ENCODE measurements at regions not wholly inside any gene's neighbourhood (a gene's known extent, or its start where the extent isn't known, plus 50 kb on each side); places are given as distances from the start of the nearest gene placed in this dataset.

DNA sequence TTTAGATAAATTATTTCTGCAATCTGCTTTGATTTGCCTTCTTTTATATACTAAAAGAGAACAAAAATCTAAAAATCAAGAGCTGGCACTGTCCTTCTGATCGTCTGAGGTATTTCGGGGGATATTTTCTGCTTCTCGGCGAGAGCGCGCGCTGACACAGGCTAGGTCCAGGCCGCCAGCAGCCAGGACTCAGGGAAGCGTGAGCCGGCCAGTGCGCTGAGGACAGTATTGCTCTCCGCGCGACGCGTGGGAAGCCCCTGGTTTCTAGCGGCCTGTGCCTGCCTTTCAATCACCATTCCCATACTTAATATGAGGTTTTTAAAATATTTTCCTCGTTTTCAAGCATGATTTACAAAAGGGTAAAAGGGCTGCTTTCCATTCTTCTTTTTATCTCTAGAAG is 307.3 kb upstream of the IRX1 start:
- no peak for DNase-seq (ENCODE audit: low spot score)
- Mint-ChIP-seq H3K27me3 (ENCODE audit: insufficient read depth, low read depth, poor library complexity) (peaks cover 2% of the 10 kb centered on the region), H3K4me1 (peaks cover 3% of the 10 kb centered on the region; the same call in 1 of the 3 replicates), H3K36me3 (ENCODE audit: low read depth) (no peaks in the 10 kb centered on the region), H3K9me3 (peaks cover 4% of the 10 kb centered on the region; the same call in 1 of the 3 replicates), H3K4me3 (no peak overlapping the region), H3K27ac (no peak overlapping the region; the same call in 1 of the 2 replicates)
- Histone ChIP-seq H3K4me2 (no peak overlapping the region), H3K79me2 (replicated peaks; ENCODE audit: insufficient read depth) (no peaks in the 10 kb centered on the region), H4K20me1 (replicated peaks; ENCODE audit: insufficient read depth) (no peaks in the 10 kb centered on the region), H3K9me2 (ENCODE audit: insufficient read depth) (no peaks in the 10 kb centered on the region), H3K4me3 (no peak overlapping the region), H3K36me3 (ENCODE audit: insufficient read depth) (no peaks in the 10 kb centered on the region), H3K4me1 (ENCODE audit: insufficient read depth) (no peaks in the 10 kb centered on the region), H3F3A (replicated peaks; ENCODE audit: low read depth) (no peaks in the 10 kb centered on the region), H3K27me3 (ENCODE audit: insufficient read depth) (no peaks in the 10 kb centered on the region), H3K27ac (ENCODE audit: low read depth) (no peak overlapping the region), H2AFZ (no peak overlapping the region)
- ATAC-seq, result no peak; the same call in 2 of the 3 replicates
- TF ChIP-seq CREB1 (CRISPR knock-in tag; IDR thresholded peaks at IDR 0.05; ENCODE audit: low read depth) (no peak), ZNF114 (CRISPR knock-in tag; IDR thresholded peaks at IDR 0.05) (no peak), POLR2AphosphoS5 (IDR thresholded peaks at IDR 0.05; ENCODE audit: low read depth) (no peak), EZH2phosphoT487 (IDR thresholded peaks at IDR 0.05; ENCODE audit: unreplicated experiment) (no peak), ZNF331 (CRISPR knock-in tag; IDR thresholded peaks at IDR 0.05; ENCODE audit: low read depth) (no peak), JUNB (IDR thresholded peaks at IDR 0.05; ENCODE audit: unreplicated experiment) (no peak), NANOG (IDR thresholded peaks at IDR 0.05; ENCODE audit: borderline replicate concordance) (no peak), EZH2 (IDR thresholded peaks at IDR 0.05; ENCODE audit: low read depth, unreplicated experiment) (no peak), STAT1 (IDR thresholded peaks at IDR 0.05; ENCODE audit: unreplicated experiment) (no peak)
- TF ChIP-seq, protein P1, sequence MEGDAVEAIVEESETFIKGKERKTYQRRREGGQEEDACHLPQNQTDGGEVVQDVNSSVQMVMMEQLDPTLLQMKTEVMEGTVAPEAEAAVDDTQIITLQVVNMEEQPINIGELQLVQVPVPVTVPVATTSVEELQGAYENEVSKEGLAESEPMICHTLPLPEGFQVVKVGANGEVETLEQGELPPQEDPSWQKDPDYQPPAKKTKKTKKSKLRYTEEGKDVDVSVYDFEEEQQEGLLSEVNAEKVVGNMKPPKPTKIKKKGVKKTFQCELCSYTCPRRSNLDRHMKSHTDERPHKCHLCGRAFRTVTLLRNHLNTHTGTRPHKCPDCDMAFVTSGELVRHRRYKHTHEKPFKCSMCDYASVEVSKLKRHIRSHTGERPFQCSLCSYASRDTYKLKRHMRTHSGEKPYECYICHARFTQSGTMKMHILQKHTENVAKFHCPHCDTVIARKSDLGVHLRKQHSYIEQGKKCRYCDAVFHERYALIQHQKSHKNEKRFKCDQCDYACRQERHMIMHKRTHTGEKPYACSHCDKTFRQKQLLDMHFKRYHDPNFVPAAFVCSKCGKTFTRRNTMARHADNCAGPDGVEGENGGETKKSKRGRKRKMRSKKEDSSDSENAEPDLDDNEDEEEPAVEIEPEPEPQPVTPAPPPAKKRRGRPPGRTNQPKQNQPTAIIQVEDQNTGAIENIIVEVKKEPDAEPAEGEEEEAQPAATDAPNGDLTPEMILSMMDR (conservative IDR thresholded peaks at IDR 0.05; ENCODE audit: low read depth in 2 of 2), result no peak
- TF ChIP-seq, protein P2, sequence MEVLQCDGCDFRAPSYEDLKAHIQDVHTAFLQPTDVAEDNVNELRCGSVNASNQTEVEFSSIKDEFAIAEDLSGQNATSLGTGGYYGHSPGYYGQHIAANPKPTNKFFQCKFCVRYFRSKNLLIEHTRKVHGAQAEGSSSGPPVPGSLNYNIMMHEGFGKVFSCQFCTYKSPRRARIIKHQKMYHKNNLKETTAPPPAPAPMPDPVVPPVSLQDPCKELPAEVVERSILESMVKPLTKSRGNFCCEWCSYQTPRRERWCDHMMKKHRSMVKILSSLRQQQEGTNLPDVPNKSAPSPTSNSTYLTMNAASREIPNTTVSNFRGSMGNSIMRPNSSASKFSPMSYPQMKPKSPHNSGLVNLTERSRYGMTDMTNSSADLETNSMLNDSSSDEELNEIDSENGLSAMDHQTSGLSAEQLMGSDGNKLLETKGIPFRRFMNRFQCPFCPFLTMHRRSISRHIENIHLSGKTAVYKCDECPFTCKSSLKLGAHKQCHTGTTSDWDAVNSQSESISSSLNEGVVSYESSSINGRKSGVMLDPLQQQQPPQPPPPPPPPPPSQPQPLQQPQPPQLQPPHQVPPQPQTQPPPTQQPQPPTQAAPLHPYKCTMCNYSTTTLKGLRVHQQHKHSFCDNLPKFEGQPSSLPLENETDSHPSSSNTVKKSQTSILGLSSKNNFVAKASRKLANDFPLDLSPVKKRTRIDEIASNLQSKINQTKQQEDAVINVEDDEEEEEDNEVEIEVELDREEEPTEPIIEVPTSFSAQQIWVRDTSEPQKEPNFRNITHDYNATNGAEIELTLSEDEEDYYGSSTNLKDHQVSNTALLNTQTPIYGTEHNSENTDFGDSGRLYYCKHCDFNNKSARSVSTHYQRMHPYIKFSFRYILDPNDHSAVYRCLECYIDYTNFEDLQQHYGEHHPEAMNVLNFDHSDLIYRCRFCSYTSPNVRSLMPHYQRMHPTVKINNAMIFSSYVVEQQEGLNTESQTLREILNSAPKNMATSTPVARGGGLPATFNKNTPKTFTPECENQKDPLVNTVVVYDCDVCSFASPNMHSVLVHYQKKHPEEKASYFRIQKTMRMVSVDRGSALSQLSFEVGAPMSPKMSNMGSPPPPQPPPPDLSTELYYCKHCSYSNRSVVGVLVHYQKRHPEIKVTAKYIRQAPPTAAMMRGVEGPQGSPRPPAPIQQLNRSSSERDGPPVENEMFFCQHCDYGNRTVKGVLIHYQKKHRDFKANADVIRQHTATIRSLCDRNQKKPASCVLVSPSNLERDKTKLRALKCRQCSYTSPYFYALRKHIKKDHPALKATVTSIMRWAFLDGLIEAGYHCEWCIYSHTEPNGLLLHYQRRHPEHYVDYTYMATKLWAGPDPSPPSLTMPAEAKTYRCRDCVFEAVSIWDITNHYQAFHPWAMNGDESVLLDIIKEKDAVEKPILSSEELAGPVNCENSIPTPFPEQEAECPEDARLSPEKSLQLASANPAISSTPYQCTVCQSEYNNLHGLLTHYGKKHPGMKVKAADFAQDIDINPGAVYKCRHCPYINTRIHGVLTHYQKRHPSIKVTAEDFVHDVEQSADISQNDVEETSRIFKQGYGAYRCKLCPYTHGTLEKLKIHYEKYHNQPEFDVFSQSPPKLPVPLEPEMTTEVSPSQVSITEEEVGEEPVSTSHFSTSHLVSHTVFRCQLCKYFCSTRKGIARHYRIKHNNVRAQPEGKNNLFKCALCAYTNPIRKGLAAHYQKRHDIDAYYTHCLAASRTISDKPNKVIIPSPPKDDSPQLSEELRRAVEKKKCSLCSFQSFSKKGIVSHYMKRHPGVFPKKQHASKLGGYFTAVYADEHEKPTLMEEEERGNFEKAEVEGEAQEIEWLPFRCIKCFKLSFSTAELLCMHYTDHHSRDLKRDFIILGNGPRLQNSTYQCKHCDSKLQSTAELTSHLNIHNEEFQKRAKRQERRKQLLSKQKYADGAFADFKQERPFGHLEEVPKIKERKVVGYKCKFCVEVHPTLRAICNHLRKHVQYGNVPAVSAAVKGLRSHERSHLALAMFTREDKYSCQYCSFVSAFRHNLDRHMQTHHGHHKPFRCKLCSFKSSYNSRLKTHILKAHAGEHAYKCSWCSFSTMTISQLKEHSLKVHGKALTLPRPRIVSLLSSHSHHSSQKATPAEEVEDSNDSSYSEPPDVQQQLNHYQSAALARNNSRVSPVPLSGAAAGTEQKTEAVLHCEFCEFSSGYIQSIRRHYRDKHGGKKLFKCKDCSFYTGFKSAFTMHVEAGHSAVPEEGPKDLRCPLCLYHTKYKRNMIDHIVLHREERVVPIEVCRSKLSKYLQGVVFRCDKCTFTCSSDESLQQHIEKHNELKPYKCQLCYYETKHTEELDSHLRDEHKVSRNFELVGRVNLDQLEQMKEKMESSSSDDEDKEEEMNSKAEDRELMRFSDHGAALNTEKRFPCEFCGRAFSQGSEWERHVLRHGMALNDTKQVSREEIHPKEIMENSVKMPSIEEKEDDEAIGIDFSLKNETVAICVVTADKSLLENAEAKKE (CRISPR knock-in tag; IDR thresholded peaks at IDR 0.05), result no peak
- TF ChIP-seq, protein P3, sequence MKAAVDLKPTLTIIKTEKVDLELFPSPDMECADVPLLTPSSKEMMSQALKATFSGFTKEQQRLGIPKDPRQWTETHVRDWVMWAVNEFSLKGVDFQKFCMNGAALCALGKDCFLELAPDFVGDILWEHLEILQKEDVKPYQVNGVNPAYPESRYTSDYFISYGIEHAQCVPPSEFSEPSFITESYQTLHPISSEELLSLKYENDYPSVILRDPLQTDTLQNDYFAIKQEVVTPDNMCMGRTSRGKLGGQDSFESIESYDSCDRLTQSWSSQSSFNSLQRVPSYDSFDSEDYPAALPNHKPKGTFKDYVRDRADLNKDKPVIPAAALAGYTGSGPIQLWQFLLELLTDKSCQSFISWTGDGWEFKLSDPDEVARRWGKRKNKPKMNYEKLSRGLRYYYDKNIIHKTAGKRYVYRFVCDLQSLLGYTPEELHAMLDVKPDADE (IDR thresholded peaks at IDR 0.05), result no peak
- TF ChIP-seq, protein P4, sequence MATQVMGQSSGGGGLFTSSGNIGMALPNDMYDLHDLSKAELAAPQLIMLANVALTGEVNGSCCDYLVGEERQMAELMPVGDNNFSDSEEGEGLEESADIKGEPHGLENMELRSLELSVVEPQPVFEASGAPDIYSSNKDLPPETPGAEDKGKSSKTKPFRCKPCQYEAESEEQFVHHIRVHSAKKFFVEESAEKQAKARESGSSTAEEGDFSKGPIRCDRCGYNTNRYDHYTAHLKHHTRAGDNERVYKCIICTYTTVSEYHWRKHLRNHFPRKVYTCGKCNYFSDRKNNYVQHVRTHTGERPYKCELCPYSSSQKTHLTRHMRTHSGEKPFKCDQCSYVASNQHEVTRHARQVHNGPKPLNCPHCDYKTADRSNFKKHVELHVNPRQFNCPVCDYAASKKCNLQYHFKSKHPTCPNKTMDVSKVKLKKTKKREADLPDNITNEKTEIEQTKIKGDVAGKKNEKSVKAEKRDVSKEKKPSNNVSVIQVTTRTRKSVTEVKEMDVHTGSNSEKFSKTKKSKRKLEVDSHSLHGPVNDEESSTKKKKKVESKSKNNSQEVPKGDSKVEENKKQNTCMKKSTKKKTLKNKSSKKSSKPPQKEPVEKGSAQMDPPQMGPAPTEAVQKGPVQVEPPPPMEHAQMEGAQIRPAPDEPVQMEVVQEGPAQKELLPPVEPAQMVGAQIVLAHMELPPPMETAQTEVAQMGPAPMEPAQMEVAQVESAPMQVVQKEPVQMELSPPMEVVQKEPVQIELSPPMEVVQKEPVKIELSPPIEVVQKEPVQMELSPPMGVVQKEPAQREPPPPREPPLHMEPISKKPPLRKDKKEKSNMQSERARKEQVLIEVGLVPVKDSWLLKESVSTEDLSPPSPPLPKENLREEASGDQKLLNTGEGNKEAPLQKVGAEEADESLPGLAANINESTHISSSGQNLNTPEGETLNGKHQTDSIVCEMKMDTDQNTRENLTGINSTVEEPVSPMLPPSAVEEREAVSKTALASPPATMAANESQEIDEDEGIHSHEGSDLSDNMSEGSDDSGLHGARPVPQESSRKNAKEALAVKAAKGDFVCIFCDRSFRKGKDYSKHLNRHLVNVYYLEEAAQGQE (IDR thresholded peaks at IDR 0.05; ENCODE audit: unreplicated experiment), result no peak
